ENCODE measurements at regions not wholly inside any gene's neighbourhood (a gene's known extent, or its start where the extent isn't known, plus 50 kb on each side); places are given as distances from the start of the nearest gene placed in this dataset.

DNA sequence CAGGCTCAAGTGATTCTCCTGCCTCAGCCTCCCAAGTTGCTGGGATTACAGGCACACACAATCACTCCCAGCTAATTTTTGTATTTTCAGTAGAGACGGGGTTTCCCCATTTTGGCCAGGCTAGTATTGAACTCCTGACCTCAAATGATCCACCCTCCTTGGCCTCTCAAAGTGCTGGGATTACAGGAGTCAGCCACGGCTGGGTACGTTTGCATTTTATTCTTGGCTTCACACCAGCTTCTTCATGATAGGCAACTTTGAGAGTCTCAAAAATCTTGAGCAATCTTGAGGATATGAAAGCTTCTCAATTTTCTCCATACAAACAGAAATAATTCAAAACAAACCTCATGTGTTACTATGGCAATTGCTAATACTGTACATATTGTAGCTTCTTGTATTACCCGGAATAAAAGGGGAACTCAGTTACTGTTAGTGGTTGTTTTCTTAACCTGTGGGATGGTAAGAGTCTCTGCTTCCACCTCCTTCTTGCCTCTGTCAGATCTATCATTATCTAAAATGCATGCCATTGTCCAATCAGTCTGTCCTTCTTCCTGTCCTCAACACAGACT, 102.9 kb upstream of the SYT4 start:
- TF ChIP-seq, protein P1, sequence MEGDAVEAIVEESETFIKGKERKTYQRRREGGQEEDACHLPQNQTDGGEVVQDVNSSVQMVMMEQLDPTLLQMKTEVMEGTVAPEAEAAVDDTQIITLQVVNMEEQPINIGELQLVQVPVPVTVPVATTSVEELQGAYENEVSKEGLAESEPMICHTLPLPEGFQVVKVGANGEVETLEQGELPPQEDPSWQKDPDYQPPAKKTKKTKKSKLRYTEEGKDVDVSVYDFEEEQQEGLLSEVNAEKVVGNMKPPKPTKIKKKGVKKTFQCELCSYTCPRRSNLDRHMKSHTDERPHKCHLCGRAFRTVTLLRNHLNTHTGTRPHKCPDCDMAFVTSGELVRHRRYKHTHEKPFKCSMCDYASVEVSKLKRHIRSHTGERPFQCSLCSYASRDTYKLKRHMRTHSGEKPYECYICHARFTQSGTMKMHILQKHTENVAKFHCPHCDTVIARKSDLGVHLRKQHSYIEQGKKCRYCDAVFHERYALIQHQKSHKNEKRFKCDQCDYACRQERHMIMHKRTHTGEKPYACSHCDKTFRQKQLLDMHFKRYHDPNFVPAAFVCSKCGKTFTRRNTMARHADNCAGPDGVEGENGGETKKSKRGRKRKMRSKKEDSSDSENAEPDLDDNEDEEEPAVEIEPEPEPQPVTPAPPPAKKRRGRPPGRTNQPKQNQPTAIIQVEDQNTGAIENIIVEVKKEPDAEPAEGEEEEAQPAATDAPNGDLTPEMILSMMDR (tag by site-specific recombination; IDR thresholded peaks at IDR 0.05) = no peak
- TF ChIP-seq ZNF311 (tag by site-specific recombination; IDR thresholded peaks at IDR 0.05; ENCODE audit: borderline replicate concordance) (no peak), ZBTB7A (tag by site-specific recombination; IDR thresholded peaks at IDR 0.05; ENCODE audit: low read depth) (no peak), ZNF391 (tag by site-specific recombination; IDR thresholded peaks at IDR 0.05; ENCODE audit: borderline replicate concordance, low read depth) (no peak), ZNF155 (tag by site-specific recombination; IDR thresholded peaks at IDR 0.05) (no peak), YY1 (tag by site-specific recombination; IDR thresholded peaks at IDR 0.05) (no peak), RBAK (tag by site-specific recombination; IDR thresholded peaks at IDR 0.05) (no peak), ZNF530 (tag by site-specific recombination; IDR thresholded peaks at IDR 0.05; ENCODE audit: low read depth) (no peak), ZNF747 (tag by site-specific recombination; IDR thresholded peaks at IDR 0.05) (no peak), BCL11A (tag by site-specific recombination; IDR thresholded peaks at IDR 0.05; ENCODE audit: low read depth) (no peak), ZNF350 (tag by site-specific recombination; IDR thresholded peaks at IDR 0.05) (no peak), ZNF76 (tag by site-specific recombination; IDR thresholded peaks at IDR 0.05; ENCODE audit: borderline replicate concordance, low read depth) (no peak), ZFP37 (tag by site-specific recombination; IDR thresholded peaks at IDR 0.05) (no peak), ZBTB44 (tag by site-specific recombination; IDR thresholded peaks at IDR 0.05) (no peak)

Data from HEK293 (cell line).